GM12878 (cell line): ENCODE measurements at regions not wholly inside any gene's neighbourhood (a gene's known extent, or its start where the extent isn't known, plus 50 kb on each side); places are given as distances from the start of the nearest gene placed in this dataset.
"Not testable (repeated sequence)": the region's sequence is repeated elsewhere in the genome, so short reads cannot be mapped to it uniquely, and the experiment has no call there.

Experiments
- ASH2L ChIP-seq: fragments of 300-600, 200-600 bp; sonication (generic); IDR thresholded peaks from 2 replicates; pipeline ENCODE4 v1.6.1; 2017; ENCODE audit warnings: low read depth, mild to moderate bottlenecking, borderline replicate concordance
- CHD2 ChIP-seq: IDR thresholded peaks from 2 replicates; pipeline ENCODE4 v1.6.1; 2011; ENCODE audit warnings: low read depth, low read length, improper control_type of control experiment, borderline replicate concordance
- CTCF ChIP-seq, 3 experiments: IDR thresholded peaks in 2 of 3; conservative IDR thresholded peaks in 1 of 3; 2 replicates each; pipeline ENCODE4 v1.5.1; 2011; ENCODE audit warnings: low read depth in 3 of 3, low read length in 3 of 3, mild to moderate bottlenecking in 3 of 3, control low read depth in 2 of 3, moderate library complexity in 2 of 3, inconsistent platforms in 1 of 3, mixed read lengths in 1 of 3; ENCODE audit not compliant: control insufficient read depth in 2 of 3, insufficient read depth in 1 of 3; ENCODE audit errors: extremely low read depth in 1 of 3
- JUND ChIP-seq: IDR thresholded peaks from 2 replicates; pipeline ENCODE4 v1.6.1; 2012; ENCODE audit warnings: low read depth, mild to moderate bottlenecking, low read length, improper control_type of control experiment, moderate library complexity
- MYC ChIP-seq: IDR thresholded peaks from 2 replicates; pipeline ENCODE4 v1.6.1; 2011; ENCODE audit warnings: mild to moderate bottlenecking, low read length, moderate library complexity, inconsistent platforms; ENCODE audit not compliant: insufficient read depth, insufficient replicate concordance, insufficient read length, severe bottlenecking
- POLR2AphosphoS5 ChIP-seq: IDR thresholded peaks from 2 replicates; pipeline ENCODE4 v1.6.1; 2011; ENCODE audit warnings: mild to moderate bottlenecking, low read length, inconsistent platforms
- USF1 ChIP-seq: IDR thresholded peaks from 2 replicates; pipeline ENCODE4 v1.6.1; 2011; ENCODE audit warnings: borderline replicate concordance, low read depth, mild to moderate bottlenecking, moderate library complexity, mixed read lengths, low read length; ENCODE audit not compliant: insufficient read depth; ENCODE audit errors: extremely low read length
- ZNF592 ChIP-seq: fragments of 450-650 bp; IDR thresholded peaks from 2 replicates; pipeline ENCODE4 v1.6.1; 2017; ENCODE audit warnings: mild to moderate bottlenecking, moderate library complexity

GRCh38 chr5:120953445-120953844, 489.3 kb downstream of the PRR16 start:
- not testable (repeated sequence) for TF ChIP-seq ASH2L; CTCF (IDR thresholded peaks at IDR 0.05 in 2 of 3, conservative IDR thresholded peaks at IDR 0.05 in 1 of 3; ENCODE audit: control insufficient read depth in 2 of 3, extremely low read depth in 1 of 3, insufficient read depth in 1 of 3, low read depth in 3 of 3, low read length in 3 of 3); USF1; MYC; POLR2AphosphoS5; JUND; ZNF592; CHD2
